GM18909 (cell line): ENCODE measurements at regions not wholly inside any gene's neighbourhood (a gene's known extent, or its start where the extent isn't known, plus 50 kb on each side); places are given as distances from the start of the nearest gene placed in this dataset.
A peak's percentile ranks its signal among the peaks of the same experiment; 100 is the strongest.

Source experiments
- ATAC-seq: cut with Tn5 transposase; IDR thresholded peaks from one replicate; pipeline ENCODE4 v1.9.1; 2021; ENCODE audit warnings: mild to moderate bottlenecking; ENCODE audit not compliant: unreplicated experiment, poor library complexity

GRCh38 chr2:8030573-8031303, 651.1 kb upstream of the ID2 start:
- ATAC-seq, result no peak

- ATAC-seq, result no peak
Measured at GRCh38 chr2:8031370-8031769, 650.5 kb upstream of the ID2 start.

GRCh38 chr2:8033546-8034096, 648.2 kb upstream of the ID2 start:
- ATAC-seq, result no peak

GRCh38 chr2:8036366-8036765, 645.5 kb upstream of the ID2 start:
- no peak for ATAC-seq

GRCh38 chr2:8039732-8040131, 642.1 kb upstream of the ID2 start:
- ATAC-seq, result no peak

GRCh38 chr2:8043295-8043694, 638.6 kb upstream of the ID2 start:
- no peak for ATAC-seq

- ATAC-seq, result no peak
Measured at GRCh38 chr2:8044046-8044594, 637.7 kb upstream of the ID2 start.

GRCh38 chr2:8045081-8045614, 636.7 kb upstream of the ID2 start:
- no peak for ATAC-seq

GRCh38 chr2:8046849-8047248, 635.0 kb upstream of the ID2 start:
- ATAC-seq, result no peak

GRCh38 chr2:8049176-8049575, 632.7 kb upstream of the ID2 start:
- ATAC-seq, result no peak

- ATAC-seq, result peak; percentile 87
Measured at GRCh38 chr2:8049851-8050571, 631.8 kb upstream of the ID2 start.

- no peak for ATAC-seq
Measured at GRCh38 chr2:8053216-8053615, 628.6 kb upstream of the ID2 start.

GRCh38 chr2:8054070-8054469, 627.8 kb upstream of the ID2 start:
- ATAC-seq, result no peak

- ATAC-seq, result no peak
Measured at GRCh38 chr2:8058652-8059051, 623.2 kb upstream of the ID2 start.

- ATAC-seq, result no peak
Measured at GRCh38 chr2:8059255-8059654, 622.6 kb upstream of the ID2 start.

- no peak for ATAC-seq
Measured at GRCh38 chr2:8059794-8060193, 622.1 kb upstream of the ID2 start.

- ATAC-seq, result no peak
Measured at GRCh38 chr2:8061219-8061618, 620.6 kb upstream of the ID2 start.

GRCh38 chr2:8064603-8065002, 617.3 kb upstream of the ID2 start:
- ATAC-seq, result no peak

GRCh38 chr2:8065191-8065590, 616.7 kb upstream of the ID2 start:
- ATAC-seq, result no peak

- ATAC-seq, result no peak
Measured at GRCh38 chr2:8067784-8068336, 614.0 kb upstream of the ID2 start.

GRCh38 chr2:8072907-8073306, 608.9 kb upstream of the ID2 start:
- ATAC-seq, result no peak
